ENCODE measurements at regions not wholly inside any gene's neighbourhood (a gene's known extent, or its start where the extent isn't known, plus 50 kb on each side); places are given as distances from the start of the nearest gene placed in this dataset.
"Not testable (repeated sequence)": the region's sequence is repeated elsewhere in the genome, so short reads cannot be mapped to it uniquely, and the experiment has no call there.

DNA sequence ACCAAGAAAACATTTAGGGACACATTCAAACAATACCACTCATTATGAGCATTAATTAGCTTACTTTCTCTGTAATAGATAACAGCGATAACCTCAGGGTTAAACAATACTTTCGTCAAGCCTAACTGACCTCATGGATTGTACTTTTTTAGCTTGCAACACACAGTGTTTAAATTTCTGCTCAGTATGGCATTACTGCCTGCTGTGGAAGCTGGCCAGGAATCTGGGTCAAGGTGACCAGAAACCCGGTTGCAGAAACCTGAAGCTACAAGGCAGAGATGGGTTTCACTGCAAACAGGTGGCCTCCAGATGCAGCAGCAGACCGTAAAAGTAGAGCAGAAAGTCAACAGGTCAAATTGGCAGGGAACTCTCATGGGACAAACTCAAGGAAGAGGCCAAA, 123.8 kb upstream of the FHL2 start:
- DNase-seq: no peak

DNA sequence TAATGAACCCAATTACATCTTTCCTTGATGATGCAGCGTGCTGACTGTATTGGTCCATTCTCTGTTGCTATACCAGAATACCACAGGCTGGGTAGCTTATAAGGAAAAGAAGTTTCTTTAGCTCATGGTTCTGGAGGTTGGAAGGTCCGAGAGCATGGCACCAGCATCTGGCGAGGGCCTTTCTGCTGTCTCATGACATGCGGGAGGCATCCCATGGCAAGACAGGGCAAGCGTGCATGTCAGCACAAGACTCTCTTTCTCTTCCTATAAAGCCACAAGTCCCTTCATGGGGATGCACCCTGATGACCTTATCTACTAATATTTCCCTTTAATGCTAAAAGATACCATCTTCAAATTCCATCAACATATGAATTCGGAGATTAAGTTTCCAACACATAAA, 122.8 kb upstream of the FHL2 start:
- DNase-seq: no peak

GRCh38 chr2:105521176-105521575, 122.3 kb upstream of the FHL2 start:
- DNase-seq: peak; percentile 50

- DNase-seq: no peak
Measured at GRCh38 chr2:105519516-105519915, 120.7 kb upstream of the FHL2 start.

- no peak for DNase-seq
Measured at GRCh38 chr2:105518897-105519296, 120.0 kb upstream of the FHL2 start.

DNA sequence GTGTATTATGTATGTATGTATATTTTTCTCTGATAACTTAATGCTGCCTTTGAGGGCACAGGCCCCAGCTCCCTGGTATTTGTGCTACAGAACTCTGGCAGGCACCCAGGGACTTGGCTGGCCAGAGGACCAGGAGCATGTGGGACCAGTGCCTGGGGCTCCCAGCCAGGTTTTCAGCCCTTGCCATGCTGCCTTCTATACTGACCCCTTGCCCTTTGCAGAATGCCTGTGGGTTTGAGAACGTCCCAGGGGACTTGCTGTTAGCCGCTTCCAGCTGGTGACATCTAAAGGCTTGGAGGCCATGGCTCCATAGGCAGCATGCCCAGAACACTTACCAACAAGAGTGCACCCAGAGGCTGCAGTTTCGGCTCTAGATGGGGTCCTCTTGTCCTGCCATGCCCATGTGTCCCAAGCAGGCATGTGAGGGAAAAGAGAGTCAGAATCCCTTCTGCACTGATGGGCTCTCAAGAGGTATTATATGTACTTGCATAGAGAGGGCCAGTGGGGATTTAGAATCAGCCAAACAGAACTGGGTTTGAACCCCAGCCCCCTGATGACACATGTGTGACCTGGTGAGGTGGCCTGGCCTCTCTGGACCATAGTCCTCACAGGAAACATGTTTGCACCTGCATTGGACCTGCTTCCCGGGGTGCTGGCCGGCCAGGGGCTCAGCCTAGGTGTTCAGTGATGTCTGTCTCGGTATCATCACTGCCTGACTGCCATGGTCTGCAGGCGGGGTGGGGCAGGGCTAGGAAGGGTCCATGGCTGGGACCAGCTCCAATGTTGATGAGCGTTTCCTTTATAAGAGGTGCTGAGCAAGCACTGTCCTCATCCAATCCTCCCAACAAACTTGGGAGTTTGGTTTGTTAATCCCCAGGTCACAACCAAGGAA, 119.2 kb upstream of the FHL2 start:
- no peak for DNase-seq

DNA sequence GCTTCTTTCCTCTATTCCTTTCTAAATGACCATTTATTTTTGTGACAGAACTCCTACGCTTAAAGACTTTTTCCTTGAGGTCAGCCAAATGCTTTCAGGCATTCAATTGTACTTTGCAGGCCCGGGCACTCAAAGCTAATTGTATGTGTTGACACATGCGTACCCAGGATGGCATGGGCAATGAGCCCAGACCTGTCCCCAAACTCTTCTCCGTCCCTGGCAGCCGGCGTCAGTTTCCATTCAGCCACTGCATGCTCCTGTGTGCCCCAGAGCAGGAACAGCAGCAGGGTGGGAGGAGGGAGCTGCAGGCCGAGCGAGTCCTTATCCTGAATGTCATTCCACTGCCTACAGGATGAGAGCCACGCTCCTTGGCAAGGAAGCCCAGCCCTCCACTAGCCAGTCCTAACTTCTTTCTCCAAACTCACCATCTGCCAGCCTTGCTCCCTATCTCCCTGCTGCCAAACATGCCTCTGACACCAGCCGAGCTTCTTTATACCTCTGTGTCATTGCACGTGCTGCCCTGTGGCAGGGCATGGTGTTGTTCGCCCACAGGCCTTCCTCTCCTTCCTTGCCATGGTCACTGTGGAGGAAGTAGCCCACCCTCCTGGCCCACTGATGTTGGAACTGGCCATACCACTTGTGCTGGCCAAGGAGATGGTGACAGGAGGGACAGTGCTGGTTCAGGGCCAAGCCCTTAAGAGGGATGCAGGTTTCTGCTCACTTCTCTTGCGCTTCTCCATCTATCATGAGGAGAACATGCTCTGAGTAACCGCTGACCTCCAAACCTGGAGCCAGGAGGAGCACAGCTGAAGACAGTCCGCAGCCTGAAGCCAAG, 116.9 kb upstream of the FHL2 start:
- DNase-seq: no peak

- DNase-seq: no peak
Measured at GRCh38 chr2:105514576-105514975, 115.7 kb upstream of the FHL2 start.

GRCh38 chr2:105510761-105511528, 112.1 kb upstream of the FHL2 start:
- no peak for DNase-seq

GRCh38 chr2:105509269-105510086, 110.6 kb upstream of the FHL2 start:
- no peak for DNase-seq

DNA sequence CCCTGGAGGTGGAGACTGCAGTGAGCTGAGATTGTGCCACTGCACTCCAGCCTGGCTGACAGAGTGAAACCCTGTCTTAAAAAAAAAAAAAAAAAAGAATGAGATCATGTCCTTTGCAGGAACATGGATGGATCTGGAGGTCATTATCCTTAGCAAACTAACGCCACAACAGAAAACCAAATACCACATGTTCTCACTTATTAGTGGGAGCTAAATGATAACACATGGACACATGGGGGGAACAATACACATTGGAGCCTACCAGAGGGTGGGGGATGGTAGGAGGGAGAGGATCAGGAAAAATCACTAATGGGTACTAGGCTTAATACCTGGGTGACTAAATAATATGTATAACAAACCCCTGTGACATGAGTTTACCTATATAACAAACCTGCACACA, 108.0 kb upstream of the FHL2 start:
- DNase-seq: not testable (repeated sequence)

DNA sequence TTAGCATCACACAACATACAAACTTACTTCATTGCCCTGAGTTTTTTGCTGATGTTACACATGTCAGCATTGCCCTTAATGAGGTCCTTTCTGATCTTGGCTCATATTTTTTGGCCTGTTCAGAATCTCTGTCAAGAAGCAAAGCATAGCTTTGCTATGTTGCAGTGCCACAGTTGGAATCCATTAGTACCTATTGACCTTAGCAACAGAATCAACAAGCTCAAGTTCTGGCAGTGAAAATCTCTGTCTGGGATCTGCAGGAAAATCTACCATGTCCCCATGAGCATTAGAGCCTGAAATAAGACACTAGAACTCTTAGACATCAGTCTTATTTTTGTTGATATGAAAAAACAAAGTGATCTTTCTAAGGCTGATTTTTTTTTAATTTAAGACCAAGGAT, 105.6 kb upstream of the FHL2 start:
- no peak for DNase-seq

- no peak for DNase-seq
Measured at GRCh38 chr2:105502625-105503334, 103.9 kb upstream of the FHL2 start.

- DNase-seq: no peak
Measured at GRCh38 chr2:105498281-105498846, 99.5 kb upstream of the FHL2 start.

- no peak for DNase-seq
Measured at GRCh38 chr2:105497094-105497493, 98.2 kb upstream of the FHL2 start.

DNA sequence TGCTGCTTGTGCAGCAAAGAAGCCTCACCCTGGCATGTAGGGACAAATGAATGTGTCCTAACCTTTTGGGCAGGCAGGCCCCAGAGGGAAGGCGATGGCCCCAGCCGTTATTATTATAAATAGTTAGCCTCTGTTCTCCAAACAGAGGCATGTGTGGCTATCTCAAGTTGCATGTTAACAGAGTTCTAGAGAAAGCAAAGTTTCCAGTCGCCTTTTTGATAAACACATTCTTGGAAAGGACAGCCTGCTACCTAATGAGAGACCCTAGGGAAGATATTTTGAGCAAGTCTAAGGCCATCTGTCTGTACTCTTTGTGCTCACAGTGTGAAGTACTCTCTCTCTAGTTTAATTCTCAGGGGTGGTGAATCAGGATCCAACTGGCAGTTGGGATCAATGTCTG, 97.4 kb upstream of the FHL2 start:
- no peak for DNase-seq

- no peak for DNase-seq
Measured at GRCh38 chr2:105494683-105495425, 96.0 kb upstream of the FHL2 start.

DNA sequence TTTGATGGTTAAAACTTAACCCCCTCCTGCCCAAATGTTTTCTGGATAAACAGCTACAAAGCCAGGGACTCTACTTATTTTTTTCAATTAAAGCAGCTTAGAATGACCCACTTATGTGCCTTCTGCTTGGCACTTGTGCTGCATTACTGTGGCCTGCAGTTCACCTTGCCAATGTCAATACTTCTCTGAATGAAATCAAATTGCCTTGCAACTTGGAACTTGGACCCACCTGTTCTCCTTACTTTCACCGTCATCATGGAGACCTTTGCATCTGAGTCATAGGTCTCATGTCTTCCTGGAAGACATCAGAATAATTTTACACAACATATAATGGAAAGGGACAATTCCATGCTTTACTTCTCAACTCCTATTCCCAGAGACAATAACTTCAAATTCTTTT, 92.1 kb upstream of the FHL2 start:
- DNase-seq: no peak

- DNase-seq: no peak
Measured at GRCh38 chr2:105490204-105490603, 91.4 kb upstream of the FHL2 start.

DNA sequence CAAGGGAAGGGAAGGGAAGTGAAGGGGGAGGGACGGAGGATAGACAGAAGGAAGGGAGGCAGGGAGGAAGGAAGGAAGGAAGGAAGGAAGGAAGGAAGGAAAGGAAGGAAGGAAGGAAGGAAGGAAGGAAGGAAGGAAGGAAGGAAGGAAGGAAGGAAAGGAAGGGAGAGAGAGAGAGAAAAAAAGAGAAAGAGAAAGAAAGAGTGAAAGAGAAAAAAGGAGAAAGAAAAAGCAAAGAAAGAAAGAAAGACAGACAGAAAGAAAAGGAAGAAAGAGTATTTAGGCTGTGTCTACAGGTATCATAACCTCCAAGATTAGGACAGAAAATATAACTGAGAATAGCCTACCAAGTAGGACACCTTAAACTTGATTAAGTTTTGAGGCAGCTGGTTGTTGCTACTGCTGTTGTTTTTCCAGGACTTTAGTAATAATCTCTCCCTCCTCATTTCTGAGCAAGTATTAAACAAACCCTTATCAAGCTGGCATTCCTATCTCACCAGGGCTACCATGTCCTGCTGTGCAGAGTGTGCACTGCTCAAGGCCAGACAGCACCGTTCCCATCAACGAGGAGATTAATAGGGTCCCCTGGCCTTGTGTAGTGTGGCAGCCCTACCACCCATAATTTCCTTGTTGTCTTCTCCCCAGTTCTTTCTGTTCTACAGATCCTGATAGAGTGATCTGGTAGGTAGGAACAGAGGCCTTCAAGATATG, 90.5 kb upstream of the FHL2 start:
- DNase-seq: no peak
